GM23338 (cell line): ENCODE measurements at regions not wholly inside any gene's neighbourhood (a gene's known extent, or its start where the extent isn't known, plus 50 kb on each side); places are given as distances from the start of the nearest gene placed in this dataset.

ENCODE experiments used
- CREB1 ChIP-seq: fragments of 250-450 bp; sonication (Bioruptor Pico); IDR thresholded peaks from 2 replicates; pipeline ENCODE4 v1.5.0; 2020; ENCODE audit warnings: low read depth, mild to moderate bottlenecking, moderate library complexity
- EZH2 ChIP-seq: fragments of 200-600 bp; sonication (generic); IDR thresholded peaks from one replicate; pipeline ENCODE4 v1.8.0; 2017; ENCODE audit warnings: antibody characterized with exemption, mild to moderate bottlenecking, low read depth; ENCODE audit not compliant: unreplicated experiment
- EZH2phosphoT487 ChIP-seq: fragments of 200-600 bp; sonication (generic); IDR thresholded peaks from one replicate; pipeline ENCODE4 v1.8.1; 2018; ENCODE audit warnings: antibody characterized with exemption; ENCODE audit not compliant: unreplicated experiment
- JUNB ChIP-seq: IDR thresholded peaks from one replicate; pipeline ENCODE4 v1.6.1; 2016; ENCODE audit warnings: antibody characterized with exemption; ENCODE audit not compliant: unreplicated experiment
- NANOG ChIP-seq: IDR thresholded peaks from 2 replicates; pipeline ENCODE4 v1.6.1; 2016; ENCODE audit warnings: antibody characterized with exemption, borderline replicate concordance
- POLR2AphosphoS5 ChIP-seq: IDR thresholded peaks from 2 replicates; pipeline ENCODE4 v1.6.1; 2016; ENCODE audit warnings: antibody characterized with exemption, low read depth
- TF ChIP-seq, protein P1 (sequence below), 2 experiments: fragments of 200-600 bp in 1 of 2; sonication (generic) in 1 of 2; conservative IDR thresholded peaks; 2 replicates each; pipeline versions ENCODE4 v1.5.1 to v1.6.1; 2016 to 2017; ENCODE audit warnings: antibody characterized with exemption in 2 of 2, low read depth in 2 of 2, mild to moderate bottlenecking in 2 of 2, moderate library complexity in 1 of 2
- TF ChIP-seq, protein P2 (sequence below): IDR thresholded peaks from one replicate; pipeline ENCODE4 v1.6.1; 2018; ENCODE audit warnings: antibody characterized with exemption; ENCODE audit not compliant: unreplicated experiment

DNA sequence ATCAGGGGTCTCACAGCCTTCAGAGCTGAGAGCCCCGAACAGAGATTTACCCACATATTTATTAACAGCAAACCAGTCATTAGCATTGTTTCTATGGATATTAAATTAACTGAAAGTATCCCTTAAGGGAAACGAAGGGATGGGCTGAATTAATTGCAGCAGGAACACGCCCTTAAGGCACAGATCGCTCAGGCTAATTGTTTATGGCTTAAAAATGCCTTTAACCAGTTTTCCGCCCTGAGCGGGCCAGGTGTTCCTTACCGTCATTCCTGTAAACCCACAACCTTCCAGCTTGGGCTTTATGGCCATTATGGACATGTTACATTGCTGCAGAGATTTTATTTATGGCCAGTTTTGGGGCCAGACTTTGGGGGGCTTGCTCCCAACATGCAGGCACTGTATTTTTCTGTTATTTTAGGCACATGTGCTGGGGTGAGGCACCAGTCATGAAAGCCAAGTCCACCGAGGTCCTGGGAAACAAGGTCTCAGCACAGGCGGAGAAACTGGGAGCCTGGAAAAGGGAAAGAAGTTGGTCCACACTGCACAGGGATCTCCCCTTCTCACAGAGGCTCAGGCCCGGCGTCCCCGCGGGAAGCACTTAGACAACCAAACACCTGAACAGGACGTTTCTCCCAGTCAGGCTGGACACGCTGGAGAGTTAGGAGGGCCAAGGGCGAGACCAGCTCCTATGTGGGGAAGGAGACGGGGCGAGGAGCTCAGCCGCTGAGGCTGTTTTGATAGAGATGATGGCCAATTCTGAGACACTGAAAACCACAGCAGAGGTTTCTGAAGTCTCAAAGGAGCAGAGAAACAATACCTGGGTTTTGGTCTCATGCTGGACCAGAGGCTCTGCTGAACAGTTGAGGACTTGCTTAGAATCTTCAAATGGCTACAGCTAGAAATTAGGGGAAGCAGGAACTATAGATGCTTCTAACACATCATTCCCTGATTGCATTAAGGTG is 86.7 kb downstream of the TMEM18 start:
- TF ChIP-seq EZH2 (no peak), NANOG (no peak), POLR2AphosphoS5 (no peak), CREB1 (CRISPR knock-in tag) (no peak), EZH2phosphoT487 (no peak), JUNB (no peak)
- TF ChIP-seq, protein P1, sequence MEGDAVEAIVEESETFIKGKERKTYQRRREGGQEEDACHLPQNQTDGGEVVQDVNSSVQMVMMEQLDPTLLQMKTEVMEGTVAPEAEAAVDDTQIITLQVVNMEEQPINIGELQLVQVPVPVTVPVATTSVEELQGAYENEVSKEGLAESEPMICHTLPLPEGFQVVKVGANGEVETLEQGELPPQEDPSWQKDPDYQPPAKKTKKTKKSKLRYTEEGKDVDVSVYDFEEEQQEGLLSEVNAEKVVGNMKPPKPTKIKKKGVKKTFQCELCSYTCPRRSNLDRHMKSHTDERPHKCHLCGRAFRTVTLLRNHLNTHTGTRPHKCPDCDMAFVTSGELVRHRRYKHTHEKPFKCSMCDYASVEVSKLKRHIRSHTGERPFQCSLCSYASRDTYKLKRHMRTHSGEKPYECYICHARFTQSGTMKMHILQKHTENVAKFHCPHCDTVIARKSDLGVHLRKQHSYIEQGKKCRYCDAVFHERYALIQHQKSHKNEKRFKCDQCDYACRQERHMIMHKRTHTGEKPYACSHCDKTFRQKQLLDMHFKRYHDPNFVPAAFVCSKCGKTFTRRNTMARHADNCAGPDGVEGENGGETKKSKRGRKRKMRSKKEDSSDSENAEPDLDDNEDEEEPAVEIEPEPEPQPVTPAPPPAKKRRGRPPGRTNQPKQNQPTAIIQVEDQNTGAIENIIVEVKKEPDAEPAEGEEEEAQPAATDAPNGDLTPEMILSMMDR (conservative IDR thresholded peaks at IDR 0.05; ENCODE audit: low read depth in 2 of 2), result no peak
- TF ChIP-seq, protein P2, sequence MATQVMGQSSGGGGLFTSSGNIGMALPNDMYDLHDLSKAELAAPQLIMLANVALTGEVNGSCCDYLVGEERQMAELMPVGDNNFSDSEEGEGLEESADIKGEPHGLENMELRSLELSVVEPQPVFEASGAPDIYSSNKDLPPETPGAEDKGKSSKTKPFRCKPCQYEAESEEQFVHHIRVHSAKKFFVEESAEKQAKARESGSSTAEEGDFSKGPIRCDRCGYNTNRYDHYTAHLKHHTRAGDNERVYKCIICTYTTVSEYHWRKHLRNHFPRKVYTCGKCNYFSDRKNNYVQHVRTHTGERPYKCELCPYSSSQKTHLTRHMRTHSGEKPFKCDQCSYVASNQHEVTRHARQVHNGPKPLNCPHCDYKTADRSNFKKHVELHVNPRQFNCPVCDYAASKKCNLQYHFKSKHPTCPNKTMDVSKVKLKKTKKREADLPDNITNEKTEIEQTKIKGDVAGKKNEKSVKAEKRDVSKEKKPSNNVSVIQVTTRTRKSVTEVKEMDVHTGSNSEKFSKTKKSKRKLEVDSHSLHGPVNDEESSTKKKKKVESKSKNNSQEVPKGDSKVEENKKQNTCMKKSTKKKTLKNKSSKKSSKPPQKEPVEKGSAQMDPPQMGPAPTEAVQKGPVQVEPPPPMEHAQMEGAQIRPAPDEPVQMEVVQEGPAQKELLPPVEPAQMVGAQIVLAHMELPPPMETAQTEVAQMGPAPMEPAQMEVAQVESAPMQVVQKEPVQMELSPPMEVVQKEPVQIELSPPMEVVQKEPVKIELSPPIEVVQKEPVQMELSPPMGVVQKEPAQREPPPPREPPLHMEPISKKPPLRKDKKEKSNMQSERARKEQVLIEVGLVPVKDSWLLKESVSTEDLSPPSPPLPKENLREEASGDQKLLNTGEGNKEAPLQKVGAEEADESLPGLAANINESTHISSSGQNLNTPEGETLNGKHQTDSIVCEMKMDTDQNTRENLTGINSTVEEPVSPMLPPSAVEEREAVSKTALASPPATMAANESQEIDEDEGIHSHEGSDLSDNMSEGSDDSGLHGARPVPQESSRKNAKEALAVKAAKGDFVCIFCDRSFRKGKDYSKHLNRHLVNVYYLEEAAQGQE, result no peak
